ENCODE measurements at regions not wholly inside any gene's neighbourhood (a gene's known extent, or its start where the extent isn't known, plus 50 kb on each side); places are given as distances from the start of the nearest gene placed in this dataset.
"Not testable (repeated sequence)": the region's sequence is repeated elsewhere in the genome, so short reads cannot be mapped to it uniquely, and the experiment has no call there.

GRCh38 chr17:20902496-20902895, 140.3 kb downstream of the USP22 start:
- TF ChIP-seq CTCF (conservative IDR thresholded peaks at IDR 0.05); ZFX (IDR thresholded peaks at IDR 0.05): not testable (repeated sequence)
